Mucosa of descending colon (tissue), 3 donors: ENCODE measurements at regions not wholly inside any gene's neighbourhood (a gene's known extent, or its start where the extent isn't known, plus 50 kb on each side); places are given as distances from the start of the nearest gene placed in this dataset.

ENCODE experiments used
- ATAC-seq: fragments of 200-7000 bp; cut with Tn5 transposase; one replicate; pipeline ENCODE4 v1.9.1; 2020; ENCODE audit warnings: mild to moderate bottlenecking, moderate library complexity
- DNase-seq, 3 donors: peaks; one replicate each; pipeline ENCODE4 v3.0.0-alpha.2; 2020
- H3K36me3 ChIP-seq: fragments of 200-600 bp; one replicate; pipeline ENCODE4 v1.8.0; 2021; ENCODE audit warnings: low read depth, mild to moderate bottlenecking
- H3K4me1 ChIP-seq: fragments of 200-600 bp; one replicate; pipeline ENCODE4 v1.8.0; 2021; ENCODE audit warnings: low read depth, mild to moderate bottlenecking
- H3K4me3 ChIP-seq: fragments of 200-600 bp; one replicate; pipeline ENCODE4 v1.8.0; 2021; ENCODE audit warnings: mild to moderate bottlenecking
- H3K9me3 ChIP-seq: fragments of 200-600 bp; one replicate; pipeline ENCODE4 v1.8.0; 2021; ENCODE audit warnings: mild to moderate bottlenecking
- CTCF ChIP-seq: fragments of 200-600 bp; IDR thresholded peaks from one replicate; pipeline ENCODE4 v1.8.0; 2022; ENCODE audit warnings: antibody characterized with exemption, mild to moderate bottlenecking
- intact Hi-C, 2 donors: fragments of 100-400 bp; cut with DNase I in 1 of 2; cut with micrococcal nuclease in 1 of 2; formaldehyde crosslinking; loops; one replicate each; pipeline versions ENCODE4 v1.11.0 to v1.11.1; 2022; cut with DNase I, micrococcal nuclease
- donor health status: DM: no; HTN: no; CAD: no; lungs with moderate emphysema.
- donor health status: DM: no; HTN: no; CAD: no.
- donor health status: DM: no; HTN: yes; CAD: no.

GRCh38 chr9:13902286-13903066 lies 411.5 kb downstream of the NFIB start:
- intact Hi-C loops = no loop called here
- Histone ChIP-seq H3K9me3 (no peaks in the 10 kb centered on the region), H3K4me3 (no peak overlapping the region), H3K4me1 (no peaks in the 10 kb centered on the region), H3K36me3 (no peaks in the 10 kb centered on the region)
- no peak for TF ChIP-seq CTCF
- DNase-seq (no peak), ATAC-seq (no peak)

DNA sequence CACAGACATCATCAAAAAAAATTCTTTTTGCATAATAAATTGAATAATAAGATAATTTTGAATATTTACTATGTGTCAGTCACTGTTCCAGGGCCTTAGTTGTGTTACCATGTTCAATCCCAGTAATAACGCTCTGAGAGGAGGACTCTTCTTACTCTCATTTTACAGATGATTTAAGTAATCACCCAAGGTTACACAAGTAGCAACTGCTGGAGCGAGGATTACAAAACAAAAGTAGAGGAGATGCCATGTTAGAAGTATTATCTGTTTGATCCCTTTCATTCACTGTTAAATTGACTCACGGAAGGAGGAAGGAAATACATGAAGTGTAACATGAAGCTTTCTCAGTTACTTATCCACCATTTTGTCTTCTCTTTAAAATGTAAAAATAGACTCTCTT lies 412.8 kb downstream of the NFIB start:
- ATAC-seq (no peak), DNase-seq (no peak)
- Histone ChIP-seq H3K36me3 (no peaks in the 10 kb centered on the region), H3K9me3 (no peaks in the 10 kb centered on the region), H3K4me3 (no peak overlapping the region), H3K4me1 (no peaks in the 10 kb centered on the region)
- TF ChIP-seq CTCF = no peak
- intact Hi-C loops = no loop called here

DNA sequence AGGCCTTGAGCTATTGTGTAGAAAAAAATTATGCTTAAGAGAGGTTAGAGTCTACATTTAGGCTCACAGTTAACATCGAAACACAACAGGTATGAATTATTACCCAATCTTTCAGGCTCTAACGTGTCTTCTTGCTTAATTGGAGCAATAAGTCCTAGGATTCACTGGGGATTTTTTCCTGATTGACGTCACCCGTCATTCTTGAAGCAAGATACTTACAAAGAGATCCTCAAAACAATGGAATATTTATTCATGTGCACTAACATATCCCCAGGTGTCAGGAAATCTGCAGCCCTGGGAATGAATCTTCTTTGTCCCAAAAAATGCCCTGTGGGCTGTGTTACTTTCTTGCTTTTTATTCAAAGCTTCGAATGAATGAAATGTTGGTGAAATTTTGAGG lies 413.5 kb downstream of the NFIB start:
- no peak for TF ChIP-seq CTCF
- no peaks in the 10 kb centered on the region for H3K36me3 ChIP-seq
- no peak for ATAC-seq
- intact Hi-C loops = no loop called here
- DNase-seq = no peak
- H3K4me1 ChIP-seq = no peaks in the 10 kb centered on the region
- H3K4me3 ChIP-seq = no peak overlapping the region
- no peaks in the 10 kb centered on the region for H3K9me3 ChIP-seq

- Histone ChIP-seq H3K36me3 (no peaks in the 10 kb centered on the region), H3K9me3 (no peaks in the 10 kb centered on the region), H3K4me1 (no peaks in the 10 kb centered on the region), H3K4me3 (no peak overlapping the region)
- ATAC-seq = no peak
- DNase-seq = no peak
- TF ChIP-seq CTCF = no peak
- intact Hi-C loops = no loop called here
Measured at GRCh38 chr9:13899924-13900323, 414.0 kb downstream of the NFIB start.

DNA sequence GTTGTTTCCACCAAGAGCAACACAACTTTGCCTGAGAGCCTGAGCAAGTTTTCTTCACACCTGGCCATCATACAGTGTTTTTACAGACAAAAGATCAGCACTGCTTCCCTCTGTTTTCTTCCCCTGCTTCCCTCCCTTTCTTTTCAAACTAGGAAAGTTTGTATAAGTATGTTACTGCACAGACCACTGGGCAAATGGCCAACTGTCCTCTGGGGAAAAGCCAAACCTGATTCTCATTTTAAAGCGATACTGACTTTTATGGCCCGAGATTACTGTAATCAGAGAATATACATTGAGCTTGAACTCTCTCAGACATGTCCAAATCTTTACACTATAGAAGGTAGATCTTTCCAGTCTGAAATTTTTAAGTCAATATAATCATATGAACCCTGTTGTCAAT lies 415.0 kb downstream of the NFIB start:
- Histone ChIP-seq H3K4me1 (no peaks in the 10 kb centered on the region), H3K9me3 (no peaks in the 10 kb centered on the region), H3K4me3 (no peak overlapping the region), H3K36me3 (no peaks in the 10 kb centered on the region)
- no peak for TF ChIP-seq CTCF
- no peak for DNase-seq
- intact Hi-C loops = no loop called here
- ATAC-seq = no peak
